ENCODE measurements at regions not wholly inside any gene's neighbourhood (a gene's known extent, or its start where the extent isn't known, plus 50 kb on each side); places are given as distances from the start of the nearest gene placed in this dataset.
A peak's percentile ranks its signal among the peaks of the same experiment; 100 is the strongest.
"Not testable (repeated sequence)": the region's sequence is repeated elsewhere in the genome, so short reads cannot be mapped to it uniquely, and the experiment has no call there.

GRCh38 chr2:138066139-138066806, 102.0 kb downstream of the HNMT start:
- FAIRE-seq, result peak; percentile 48
- TF ChIP-seq POLR2A (IDR thresholded peaks at IDR 0.05; ENCODE audit: low read depth, low read length) (no peak), POLR2AphosphoS5 (IDR thresholded peaks at IDR 0.05; ENCODE audit: low read depth, low read length) (no peak), TAF1 (IDR thresholded peaks at IDR 0.05; ENCODE audit: borderline replicate concordance, low read depth, low read length) (no peak)
- no peak for DNase-seq (ENCODE audit: insufficient read length)

GRCh38 chr2:138066841-138067240, 102.6 kb downstream of the HNMT start:
- no peak for TF ChIP-seq POLR2AphosphoS5 (IDR thresholded peaks at IDR 0.05; ENCODE audit: low read depth, low read length)
- no peak for TF ChIP-seq TAF1 (IDR thresholded peaks at IDR 0.05; ENCODE audit: borderline replicate concordance, low read depth, low read length)
- TF ChIP-seq POLR2A (IDR thresholded peaks at IDR 0.05; ENCODE audit: low read depth, low read length), result no peak
- DNase-seq (ENCODE audit: insufficient read length) (no peak), FAIRE-seq (no peak)

- DNase-seq (ENCODE audit: insufficient read length); FAIRE-seq: not testable (repeated sequence)
These were observed 104.4 kb downstream of the HNMT start for GRCh38 chr2:138068669-138069068.

- not testable (repeated sequence) for FAIRE-seq; DNase-seq (ENCODE audit: insufficient read length)
These were observed 106.9 kb downstream of the HNMT start for GRCh38 chr2:138071042-138071719.

- TF ChIP-seq POLR2A (IDR thresholded peaks at IDR 0.05; ENCODE audit: low read depth, low read length) (no peak), POLR2AphosphoS5 (IDR thresholded peaks at IDR 0.05; ENCODE audit: low read depth, low read length) (no peak), TAF1 (IDR thresholded peaks at IDR 0.05; ENCODE audit: borderline replicate concordance, low read depth, low read length) (no peak)
- DNase-seq (ENCODE audit: insufficient read length), result no peak
- FAIRE-seq, result no peak
These were observed 107.7 kb downstream of the HNMT start for GRCh38 chr2:138071720-138072719.

- DNase-seq (ENCODE audit: insufficient read length) (no peak), FAIRE-seq (no peak)
- TF ChIP-seq POLR2A (IDR thresholded peaks at IDR 0.05; ENCODE audit: low read depth, low read length) (no peak), POLR2AphosphoS5 (IDR thresholded peaks at IDR 0.05; ENCODE audit: low read depth, low read length) (no peak), TAF1 (IDR thresholded peaks at IDR 0.05; ENCODE audit: borderline replicate concordance, low read depth, low read length) (no peak)
These were observed 113.9 kb downstream of the HNMT start for GRCh38 chr2:138078153-138078552.

GRCh38 chr2:138079976-138080375, 115.7 kb downstream of the HNMT start:
- TF ChIP-seq POLR2A (IDR thresholded peaks at IDR 0.05; ENCODE audit: low read depth, low read length) (no peak), TAF1 (IDR thresholded peaks at IDR 0.05; ENCODE audit: borderline replicate concordance, low read depth, low read length) (no peak)
- DNase-seq (ENCODE audit: insufficient read length) (no peak), FAIRE-seq (no peak)

- FAIRE-seq (no peak), DNase-seq (ENCODE audit: insufficient read length) (no peak)
- TF ChIP-seq TAF1 (IDR thresholded peaks at IDR 0.05; ENCODE audit: borderline replicate concordance, low read depth, low read length) (no peak), POLR2A (IDR thresholded peaks at IDR 0.05; ENCODE audit: low read depth, low read length) (no peak), POLR2AphosphoS5 (IDR thresholded peaks at IDR 0.05; ENCODE audit: low read depth, low read length) (no peak)
These were observed 117.2 kb downstream of the HNMT start for GRCh38 chr2:138081225-138082073.

- TF ChIP-seq TAF1 (IDR thresholded peaks at IDR 0.05; ENCODE audit: borderline replicate concordance, low read depth, low read length) (no peak), POLR2AphosphoS5 (IDR thresholded peaks at IDR 0.05; ENCODE audit: low read depth, low read length) (no peak), POLR2A (IDR thresholded peaks at IDR 0.05; ENCODE audit: low read depth, low read length) (no peak)
- FAIRE-seq (no peak), DNase-seq (ENCODE audit: insufficient read length) (no peak)
These were observed 119.9 kb downstream of the HNMT start for GRCh38 chr2:138084206-138084605.

- not testable (repeated sequence) for DNase-seq (ENCODE audit: insufficient read length); FAIRE-seq
These were observed 121.2 kb downstream of the HNMT start for GRCh38 chr2:138085441-138085840.

- no peak for TF ChIP-seq POLR2A (IDR thresholded peaks at IDR 0.05; ENCODE audit: low read depth, low read length)
- no peak for TF ChIP-seq TAF1 (IDR thresholded peaks at IDR 0.05; ENCODE audit: borderline replicate concordance, low read depth, low read length)
- no peak for FAIRE-seq
These were observed 122.3 kb downstream of the HNMT start for GRCh38 chr2:138086576-138086975.

More at GRCh38 chr2:138086576-138086975, 122.3 kb downstream of the HNMT start:
- no peak for DNase-seq (ENCODE audit: insufficient read length)

All from GM12892 (cell line).